ENCODE measurements at regions not wholly inside any gene's neighbourhood (a gene's known extent, or its start where the extent isn't known, plus 50 kb on each side); places are given as distances from the start of the nearest gene placed in this dataset.
A peak's percentile ranks its signal among the peaks of the same experiment; 100 is the strongest.

GRCh38 chr9:88628114-88628513 lies 93.1 kb downstream of the NXNL2 start:
- in situ Hi-C loops (cut with HindIII; ENCODE audit: extremely low pct_ligation_motif_present, low pct_unique_long_range_greater_than_20kb): no loop called here
- no peak for FAIRE-seq
- Histone ChIP-seq H3K79me2 (ENCODE audit: insufficient read depth, low read length) (no peaks in the 10 kb centered on the region), H4K20me1 (ENCODE audit: insufficient read depth, low read length) (no peaks in the 10 kb centered on the region), H3K9ac (ENCODE audit: insufficient read depth, low read depth, low read length) (no peak overlapping the region), H3K4me1 (ENCODE audit: insufficient read depth, low read length) (no peaks in the 10 kb centered on the region), H3K9me3 (ENCODE audit: low read length) (no peaks in the 10 kb centered on the region), H2AFZ (ENCODE audit: low read length) (no peak overlapping the region), H3K4me3 (replicated peaks in 1 of 3; ENCODE audit: insufficient read depth in 1 of 3, low read depth in 2 of 3, low read length in 3 of 3) (no peak overlapping the region), H3K27me3 (ENCODE audit: control insufficient read depth in 1 of 2, insufficient read depth in 2 of 2, low read length in 2 of 2) (no peaks in the 10 kb centered on the region), H3K27ac (ENCODE audit: extremely low read length, insufficient read depth, low read length) (no peak overlapping the region), H3K36me3 (replicated peaks in 1 of 2; ENCODE audit: control insufficient read depth in 1 of 2, insufficient read depth in 2 of 2, low read length in 2 of 2) (no peaks in the 10 kb centered on the region), H3K4me2 (ENCODE audit: low read depth, low read length) (no peak overlapping the region)
- 41% methylated on average over 2 of the region's 2 CpGs for WGBS (ENCODE audit: low lambda C conversion rate)
- DNase-seq (ENCODE audit: low spot score): no peak
- no TSS peak for BruUV-seq (replicated peaks)
- ChIA-PET CTCF (ENCODE audit: low intra/inter-chr PET ratio, low total read pairs) (no interaction called here), POLR2A (no interaction called here)
- TF ChIP-seq CREB1 (IDR thresholded peaks at IDR 0.05) (peak; percentile 92), CREB1 (CRISPR knock-in tag; IDR thresholded peaks at IDR 0.05) (no peak), ARNT (IDR thresholded peaks at IDR 0.05) (no peak)
- no peak for ATAC-seq
- intact Hi-C loops (cut with micrococcal nuclease; ENCODE audit: unreplicated experiment): no loop called here

DNA sequence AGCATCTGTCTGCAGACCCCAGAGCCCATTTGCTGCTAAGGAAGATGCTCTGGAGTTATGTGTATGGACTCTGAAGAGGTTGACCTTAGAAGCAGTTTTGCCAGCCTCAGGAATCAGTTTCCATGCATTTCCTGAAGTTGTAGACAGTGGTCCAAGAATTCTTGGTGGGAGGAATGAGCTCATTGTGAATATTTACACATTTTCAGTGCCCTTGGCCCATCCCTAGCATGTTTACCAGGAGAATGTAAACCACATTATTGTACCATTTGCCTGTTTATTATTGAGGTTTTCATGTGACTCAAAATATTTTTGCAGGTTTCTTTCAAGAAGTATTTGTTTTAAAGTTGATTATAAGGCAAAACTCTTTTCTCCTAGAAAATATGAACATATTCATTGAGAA lies 93.8 kb downstream of the NXNL2 start:
- H2AFZ ChIP-seq (ENCODE audit: low read length): no peak overlapping the region
- no peak overlapping the region for H3K9ac ChIP-seq (ENCODE audit: insufficient read depth, low read depth, low read length)
- no peak overlapping the region for H3K4me3 ChIP-seq (replicated peaks in 1 of 3; ENCODE audit: insufficient read depth in 1 of 3, low read depth in 2 of 3, low read length in 3 of 3)
- H4K20me1 ChIP-seq (ENCODE audit: insufficient read depth, low read length): no peaks in the 10 kb centered on the region
- no peaks in the 10 kb centered on the region for H3K4me1 ChIP-seq (ENCODE audit: insufficient read depth, low read length)
- intact Hi-C loops (cut with micrococcal nuclease; ENCODE audit: unreplicated experiment) (no loop called here), in situ Hi-C loops (cut with HindIII; ENCODE audit: extremely low pct_ligation_motif_present, low pct_unique_long_range_greater_than_20kb) (no loop called here)
- ChIA-PET POLR2A (no interaction called here), CTCF (ENCODE audit: low intra/inter-chr PET ratio, low total read pairs) (no interaction called here)
- BruUV-seq (replicated peaks): no TSS peak
- ATAC-seq (no peak), DNase-seq (ENCODE audit: low spot score) (no peak), FAIRE-seq (no peak)
- TF ChIP-seq SRSF1 (optimal IDR thresholded peaks at IDR 0.05; ENCODE audit: low read depth, low read length) (no peak), NPAS2 (CRISPR knock-in tag; IDR thresholded peaks at IDR 0.05; ENCODE audit: borderline replicate concordance) (no peak), ZNF720 (CRISPR knock-in tag; IDR thresholded peaks at IDR 0.05) (no peak), SIN3A (IDR thresholded peaks at IDR 0.05; ENCODE audit: borderline replicate concordance, low read depth, low read length) (no peak), TSC22D2 (CRISPR knock-in tag; IDR thresholded peaks at IDR 0.05; ENCODE audit: borderline replicate concordance) (no peak), SOX5 (CRISPR knock-in tag; IDR thresholded peaks at IDR 0.05; ENCODE audit: borderline replicate concordance) (no peak), ZBTB7B (CRISPR knock-in tag; IDR thresholded peaks at IDR 0.05) (no peak), SOX13 (IDR thresholded peaks at IDR 0.05) (no peak), SOX13 (CRISPR knock-in tag; conservative IDR thresholded peaks at IDR 0.05 in 1 of 2, IDR thresholded peaks at IDR 0.05 in 1 of 2) (no peak), ATAD3A (CRISPR knock-in tag; IDR thresholded peaks at IDR 0.05) (no peak), ZBTB4 (CRISPR knock-in tag; IDR thresholded peaks at IDR 0.05; ENCODE audit: borderline replicate concordance) (no peak)
- H3K79me2 ChIP-seq (ENCODE audit: insufficient read depth, low read length): no peaks in the 10 kb centered on the region
- H3K9me3 ChIP-seq (ENCODE audit: low read length): no peaks in the 10 kb centered on the region
- H3K4me2 ChIP-seq (ENCODE audit: low read depth, low read length): no peak overlapping the region
- no peaks in the 10 kb centered on the region for H3K27me3 ChIP-seq (ENCODE audit: control insufficient read depth in 1 of 2, insufficient read depth in 2 of 2, low read length in 2 of 2)
- no peaks in the 10 kb centered on the region for H3K36me3 ChIP-seq (replicated peaks in 1 of 2; ENCODE audit: control insufficient read depth in 1 of 2, insufficient read depth in 2 of 2, low read length in 2 of 2)
- no peak overlapping the region for H3K27ac ChIP-seq (ENCODE audit: extremely low read length, insufficient read depth, low read length)
